GM12873 (cell line): ENCODE measurements at regions not wholly inside any gene's neighbourhood (a gene's known extent, or its start where the extent isn't known, plus 50 kb on each side); places are given as distances from the start of the nearest gene placed in this dataset.

Source experiments
- CTCF ChIP-seq: IDR thresholded peaks from 2 replicates; pipeline ENCODE4 v1.5.1; 2012; ENCODE audit warnings: low read depth, mild to moderate bottlenecking, moderate library complexity, low read length, control low read depth; ENCODE audit not compliant: insufficient read depth; ENCODE audit errors: missing control alignments

DNA sequence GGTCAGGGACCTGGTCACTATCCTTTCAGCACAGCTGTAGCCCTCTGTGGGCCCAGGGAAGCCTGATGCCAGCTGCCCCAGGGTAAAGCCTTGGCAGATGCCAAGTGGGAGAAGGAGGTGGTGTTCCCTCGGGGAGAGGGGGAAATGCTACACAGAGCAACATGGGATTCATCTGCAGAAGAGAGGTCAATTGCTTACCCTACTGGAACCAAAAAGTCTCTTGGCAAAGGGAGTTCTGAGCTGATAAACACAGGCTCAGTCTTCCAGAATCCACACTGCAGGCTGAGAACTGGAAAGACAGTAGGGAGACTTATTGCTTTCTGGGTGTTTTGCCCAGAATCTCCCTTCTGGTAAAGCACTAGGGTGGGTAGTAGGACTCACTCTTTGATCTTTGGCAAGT lies 100.1 kb upstream of the NEO1 start:
- no peak for TF ChIP-seq CTCF

DNA sequence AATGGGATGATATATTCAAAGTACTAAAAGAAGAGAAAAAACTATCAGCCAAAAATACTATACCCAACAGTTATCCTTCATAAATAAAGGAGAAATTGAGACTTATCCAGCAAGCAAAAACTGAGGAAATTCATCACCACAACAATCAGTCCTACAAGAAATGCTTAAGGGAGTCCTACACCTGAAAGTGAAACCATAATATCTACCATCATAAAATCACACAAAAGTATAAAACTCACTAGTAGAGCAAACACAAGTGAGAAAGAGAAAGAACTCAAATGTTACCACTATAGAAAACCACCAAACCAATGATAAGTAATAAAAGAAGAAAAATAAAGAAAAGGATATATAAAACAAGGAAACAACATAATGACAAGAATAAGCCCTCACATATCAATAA lies 103.6 kb upstream of the NEO1 start:
- TF ChIP-seq CTCF: no peak

- TF ChIP-seq CTCF: no peak
Measured at GRCh38 chr15:72947709-72948108, 104.6 kb upstream of the NEO1 start.

DNA sequence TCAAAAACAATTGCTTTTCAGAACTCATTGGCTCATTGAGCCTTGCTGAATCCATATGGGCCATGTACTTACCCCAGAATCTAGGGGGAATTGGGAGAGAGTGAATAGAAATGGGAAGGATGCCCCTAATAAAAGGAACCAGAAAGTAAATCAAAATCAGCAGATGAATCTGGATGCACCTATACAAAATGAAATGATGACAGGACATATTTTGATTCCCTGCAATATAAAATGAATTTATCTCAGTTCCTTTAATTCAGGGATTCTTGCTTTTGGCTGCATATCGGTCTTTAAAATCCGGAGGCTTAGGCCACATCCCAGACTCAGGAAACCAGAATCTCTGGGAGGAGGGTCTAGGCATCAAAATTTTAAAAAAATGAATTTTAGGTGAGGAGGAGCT lies 107.7 kb upstream of the NEO1 start:
- no peak for TF ChIP-seq CTCF

GRCh38 chr15:72940229-72940622 lies 112.0 kb upstream of the NEO1 start:
- TF ChIP-seq CTCF: no peak

DNA sequence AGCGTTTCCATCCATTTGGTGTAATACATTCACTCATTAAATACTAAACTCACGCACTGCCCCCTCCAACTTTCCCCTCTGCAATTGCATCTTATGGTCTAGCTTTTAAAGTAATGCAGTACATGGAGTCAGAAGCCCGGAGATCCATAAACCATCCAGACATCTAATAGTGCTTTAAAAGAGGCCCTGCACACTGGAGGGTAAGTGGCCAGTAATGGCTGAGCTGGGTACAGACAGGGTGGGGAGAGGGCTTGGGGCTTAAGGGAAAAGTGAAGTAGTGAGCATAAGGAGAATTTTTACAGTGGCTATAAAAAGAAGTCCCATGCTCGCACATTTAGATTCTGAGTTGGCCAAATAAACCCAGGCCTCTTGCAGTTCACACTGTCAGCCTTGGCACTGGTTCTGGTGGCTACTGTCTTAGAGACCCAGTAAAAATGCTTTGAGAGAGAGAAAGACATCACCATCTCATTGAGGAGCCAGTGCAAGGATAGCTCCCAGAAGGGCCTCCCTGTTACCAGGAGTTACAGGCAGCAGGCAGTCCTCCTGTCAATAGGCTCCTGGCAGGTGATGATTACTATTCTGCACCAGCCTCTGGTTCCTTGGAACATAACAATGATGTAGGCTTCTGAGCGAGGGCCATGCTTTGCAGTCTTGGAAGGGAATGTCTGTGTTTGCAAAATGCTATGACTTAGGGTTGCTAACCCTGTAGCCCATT lies 112.6 kb upstream of the NEO1 start:
- no peak for TF ChIP-seq CTCF

- no peak for TF ChIP-seq CTCF
Measured at GRCh38 chr15:72936691-72937679, 115.3 kb upstream of the NEO1 start.
